Mammary epithelial cell (primary cell): ENCODE measurements at regions not wholly inside any gene's neighbourhood (a gene's known extent, or its start where the extent isn't known, plus 50 kb on each side); places are given as distances from the start of the nearest gene placed in this dataset.

ENCODE experiments used
- EZH2 ChIP-seq: IDR thresholded peaks from 2 replicates; pipeline ENCODE4 v1.6.1; 2012; ENCODE audit warnings: low read length, inconsistent platforms, borderline replicate concordance
- TF ChIP-seq, protein P1 (sequence below), 2 donors: IDR thresholded peaks in 1 of 2; conservative IDR thresholded peaks in 1 of 2; 2 replicates each; pipeline ENCODE4 v1.5.1; 2011 to 2012; ENCODE audit warnings: inconsistent platforms in 2 of 2, low read length in 2 of 2, mild to moderate bottlenecking in 2 of 2, control low read depth in 1 of 2, low read depth in 1 of 2; ENCODE audit not compliant: insufficient read depth in 1 of 2; ENCODE audit errors: extremely low read depth in 1 of 2

DNA sequence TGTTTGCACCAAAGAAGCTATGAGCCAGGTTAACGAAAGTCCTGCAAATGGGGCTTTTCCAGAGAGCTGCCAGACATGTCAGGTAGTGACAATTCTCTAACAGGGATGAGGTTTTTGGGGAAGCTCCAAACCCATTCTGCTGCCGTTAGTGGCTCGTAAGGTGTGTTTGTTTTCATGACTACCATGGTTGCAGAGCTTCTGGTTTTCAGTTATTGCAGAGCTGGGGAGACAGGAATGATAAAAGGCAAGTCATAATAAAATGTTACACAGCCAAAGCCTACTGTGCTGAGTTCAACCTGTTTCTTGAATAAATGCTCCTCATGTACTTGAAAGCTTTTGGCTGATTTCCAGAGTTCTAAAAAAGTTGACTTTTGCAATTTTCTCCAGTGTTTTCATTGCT lies 209.2 kb upstream of the STK17B start:
- TF ChIP-seq, protein P1, sequence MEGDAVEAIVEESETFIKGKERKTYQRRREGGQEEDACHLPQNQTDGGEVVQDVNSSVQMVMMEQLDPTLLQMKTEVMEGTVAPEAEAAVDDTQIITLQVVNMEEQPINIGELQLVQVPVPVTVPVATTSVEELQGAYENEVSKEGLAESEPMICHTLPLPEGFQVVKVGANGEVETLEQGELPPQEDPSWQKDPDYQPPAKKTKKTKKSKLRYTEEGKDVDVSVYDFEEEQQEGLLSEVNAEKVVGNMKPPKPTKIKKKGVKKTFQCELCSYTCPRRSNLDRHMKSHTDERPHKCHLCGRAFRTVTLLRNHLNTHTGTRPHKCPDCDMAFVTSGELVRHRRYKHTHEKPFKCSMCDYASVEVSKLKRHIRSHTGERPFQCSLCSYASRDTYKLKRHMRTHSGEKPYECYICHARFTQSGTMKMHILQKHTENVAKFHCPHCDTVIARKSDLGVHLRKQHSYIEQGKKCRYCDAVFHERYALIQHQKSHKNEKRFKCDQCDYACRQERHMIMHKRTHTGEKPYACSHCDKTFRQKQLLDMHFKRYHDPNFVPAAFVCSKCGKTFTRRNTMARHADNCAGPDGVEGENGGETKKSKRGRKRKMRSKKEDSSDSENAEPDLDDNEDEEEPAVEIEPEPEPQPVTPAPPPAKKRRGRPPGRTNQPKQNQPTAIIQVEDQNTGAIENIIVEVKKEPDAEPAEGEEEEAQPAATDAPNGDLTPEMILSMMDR (conservative IDR thresholded peaks at IDR 0.05 in 1 of 2, IDR thresholded peaks at IDR 0.05 in 1 of 2; ENCODE audit: extremely low read depth in 1 of 2, insufficient read depth in 1 of 2, low read depth in 1 of 2, low read length in 2 of 2): no peak
- no peak for TF ChIP-seq EZH2
